KMS-11 (cell line): ENCODE measurements at regions not wholly inside any gene's neighbourhood (a gene's known extent, or its start where the extent isn't known, plus 50 kb on each side); places are given as distances from the start of the nearest gene placed in this dataset.

Experiments
- H2AFZ ChIP-seq: fragments of 200-600 bp; sonication (generic); 2 replicates; pipeline ENCODE4 v1.6.1; 2016; ENCODE audit warnings: antibody characterized with exemption, mixed run types, low read depth
- H3K27ac ChIP-seq: fragments of 200-600 bp; sonication (generic); 2 replicates; pipeline ENCODE4 v1.6.1; 2016; ENCODE audit warnings: mild to moderate bottlenecking, mixed run types
- H3K27me3 ChIP-seq: fragments of 200-600 bp; sonication (generic); 2 replicates; pipeline ENCODE4 v1.6.1; 2017; ENCODE audit warnings: mild to moderate bottlenecking, low read depth, mixed run types, moderate library complexity; ENCODE audit not compliant: insufficient read depth
- H3K36me3 ChIP-seq: fragments of 200-600 bp; sonication (generic); 2 replicates; pipeline ENCODE4 v1.6.1; 2017; ENCODE audit warnings: mild to moderate bottlenecking, mixed run types; ENCODE audit not compliant: insufficient read depth
- H3K4me1 ChIP-seq: fragments of 200-600 bp; sonication (generic); 2 replicates; pipeline ENCODE4 v1.6.1; 2016; ENCODE audit warnings: mild to moderate bottlenecking, low read depth, mixed run types; ENCODE audit not compliant: poor library complexity, severe bottlenecking
- H3K4me2 ChIP-seq: fragments of 200-600 bp; sonication (generic); 2 replicates; pipeline ENCODE4 v1.7.0; 2016; ENCODE audit warnings: mild to moderate bottlenecking, mixed run types
- H3K4me3 ChIP-seq: fragments of 200-600 bp; sonication (generic); IDR thresholded peaks from 2 replicates; pipeline ENCODE4 v1.6.1; 2017; ENCODE audit warnings: low read depth, low read length, mixed read lengths; ENCODE audit not compliant: insufficient read depth
- H3K79me2 ChIP-seq: fragments of 200-600 bp; sonication (generic); 2 replicates; pipeline ENCODE4 v1.6.1; 2016; ENCODE audit warnings: low read depth, mixed run types; ENCODE audit not compliant: insufficient read depth
- H3K9ac ChIP-seq: fragments of 200-600 bp; sonication (generic); 2 replicates; pipeline ENCODE4 v1.6.1; 2016; ENCODE audit warnings: mild to moderate bottlenecking, mixed run types
- H4K20me1 ChIP-seq: fragments of 200-600 bp; sonication (generic); 2 replicates; pipeline ENCODE4 v1.6.1; 2016; ENCODE audit warnings: mild to moderate bottlenecking, mixed run types; ENCODE audit not compliant: insufficient read depth
- TF ChIP-seq, protein P1 (sequence below): fragments of 200-600 bp; sonication (generic); conservative IDR thresholded peaks from 2 replicates; pipeline ENCODE4 v1.6.1; 2017; ENCODE audit warnings: low read depth, mild to moderate bottlenecking, antibody characterized with exemption, low read length, moderate library complexity, mixed read lengths

DNA sequence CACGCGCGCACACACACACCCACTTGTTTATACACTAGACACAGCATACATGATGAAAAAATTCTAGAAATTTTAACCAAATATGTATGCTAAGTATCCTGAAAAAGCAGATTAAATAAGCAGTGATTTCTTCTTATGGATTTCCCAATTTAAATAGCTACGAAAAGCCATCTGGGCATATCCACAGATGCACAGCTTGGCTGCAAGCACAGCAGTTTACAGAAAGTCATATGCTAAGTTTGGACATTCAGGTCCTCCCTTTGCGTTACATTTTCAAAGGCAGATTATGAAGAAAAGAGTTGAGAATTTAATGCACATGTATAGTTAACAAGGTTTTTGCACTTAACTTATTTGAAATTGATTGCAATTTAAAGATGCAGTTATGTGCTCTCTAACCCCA, 542.2 kb upstream of the EPHA5 start:
- H4K20me1 ChIP-seq = no peaks in the 10 kb centered on the region; the same call in 1 of the 2 replicates
- H3K9ac ChIP-seq = no peak overlapping the region
- TF ChIP-seq, protein P1, sequence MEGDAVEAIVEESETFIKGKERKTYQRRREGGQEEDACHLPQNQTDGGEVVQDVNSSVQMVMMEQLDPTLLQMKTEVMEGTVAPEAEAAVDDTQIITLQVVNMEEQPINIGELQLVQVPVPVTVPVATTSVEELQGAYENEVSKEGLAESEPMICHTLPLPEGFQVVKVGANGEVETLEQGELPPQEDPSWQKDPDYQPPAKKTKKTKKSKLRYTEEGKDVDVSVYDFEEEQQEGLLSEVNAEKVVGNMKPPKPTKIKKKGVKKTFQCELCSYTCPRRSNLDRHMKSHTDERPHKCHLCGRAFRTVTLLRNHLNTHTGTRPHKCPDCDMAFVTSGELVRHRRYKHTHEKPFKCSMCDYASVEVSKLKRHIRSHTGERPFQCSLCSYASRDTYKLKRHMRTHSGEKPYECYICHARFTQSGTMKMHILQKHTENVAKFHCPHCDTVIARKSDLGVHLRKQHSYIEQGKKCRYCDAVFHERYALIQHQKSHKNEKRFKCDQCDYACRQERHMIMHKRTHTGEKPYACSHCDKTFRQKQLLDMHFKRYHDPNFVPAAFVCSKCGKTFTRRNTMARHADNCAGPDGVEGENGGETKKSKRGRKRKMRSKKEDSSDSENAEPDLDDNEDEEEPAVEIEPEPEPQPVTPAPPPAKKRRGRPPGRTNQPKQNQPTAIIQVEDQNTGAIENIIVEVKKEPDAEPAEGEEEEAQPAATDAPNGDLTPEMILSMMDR = no peak
- H3K4me2 ChIP-seq = no peak overlapping the region
- H3K36me3 ChIP-seq = no peaks in the 10 kb centered on the region
- no peak overlapping the region for H3K27ac ChIP-seq
- H3K4me1 ChIP-seq = no peaks in the 10 kb centered on the region
- no peak overlapping the region for H2AFZ ChIP-seq
- H3K27me3 ChIP-seq = no peaks in the 10 kb centered on the region
- no peak overlapping the region for H3K4me3 ChIP-seq
- no peaks in the 10 kb centered on the region for H3K79me2 ChIP-seq

DNA sequence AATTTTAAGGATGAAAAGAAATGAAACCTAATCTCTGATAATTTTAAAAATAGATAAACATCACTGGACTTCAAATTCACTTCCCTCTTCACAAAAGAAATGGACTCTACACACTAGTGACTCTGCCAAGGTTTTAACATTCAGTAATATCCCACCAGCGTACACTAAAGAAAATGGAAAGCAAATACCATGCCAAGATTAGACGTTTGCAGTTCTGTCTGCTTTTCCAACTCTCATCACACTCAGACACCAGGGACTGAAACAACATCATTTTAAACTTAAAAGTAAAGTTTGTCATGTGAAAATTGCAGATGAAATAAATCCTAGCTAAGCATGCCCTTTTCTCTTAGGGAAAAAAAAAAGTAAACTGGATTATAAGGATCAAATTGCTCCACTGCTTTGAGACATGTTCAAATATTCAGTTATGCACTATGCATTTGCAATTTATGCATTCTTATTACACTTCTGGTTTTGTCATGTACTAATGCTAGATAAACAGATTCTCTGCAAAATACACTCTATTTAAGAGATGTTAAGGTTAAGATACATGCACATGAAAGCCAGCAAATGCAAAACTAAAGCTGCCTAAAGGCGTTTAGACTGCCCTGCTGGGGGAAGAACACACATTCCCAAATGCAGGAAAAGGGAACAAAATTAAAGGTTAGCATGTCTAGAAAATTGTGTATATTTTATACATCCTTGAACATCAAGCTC, 534.4 kb upstream of the EPHA5 start:
- Histone ChIP-seq H3K9ac (no peak overlapping the region), H3K4me1 (no peaks in the 10 kb centered on the region), H3K27me3 (no peaks in the 10 kb centered on the region), H2AFZ (no peak overlapping the region), H3K36me3 (no peaks in the 10 kb centered on the region), H3K27ac (no peak overlapping the region), H3K4me2 (no peak overlapping the region), H3K79me2 (no peaks in the 10 kb centered on the region), H4K20me1 (no peaks in the 10 kb centered on the region), H3K4me3 (no peak overlapping the region)
- TF ChIP-seq, protein P1 = no peak

DNA sequence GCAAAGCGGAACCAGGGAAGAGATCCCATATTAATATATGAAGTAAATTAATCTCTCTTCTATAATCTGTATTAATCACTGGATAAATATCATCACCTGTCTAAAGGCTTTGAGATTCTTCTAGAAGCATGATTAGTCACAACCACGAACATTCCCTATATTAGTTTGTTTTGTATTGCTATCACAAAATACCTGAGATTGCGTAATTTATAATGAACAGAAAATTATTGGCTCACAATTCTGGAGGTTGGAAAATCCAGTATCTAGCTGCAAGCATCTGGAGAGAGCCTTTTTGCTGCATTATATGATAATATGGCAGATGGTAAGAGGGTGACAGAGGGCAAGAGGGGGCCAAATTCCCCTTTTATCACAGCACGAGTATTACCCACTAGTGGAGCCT, 532.6 kb upstream of the EPHA5 start:
- Histone ChIP-seq H3K4me3 (no peak overlapping the region), H3K4me2 (no peak overlapping the region), H4K20me1 (no peaks in the 10 kb centered on the region), H3K27me3 (no peaks in the 10 kb centered on the region), H3K4me1 (no peaks in the 10 kb centered on the region), H2AFZ (no peak overlapping the region), H3K36me3 (no peaks in the 10 kb centered on the region), H3K27ac (no peak overlapping the region), H3K79me2 (no peaks in the 10 kb centered on the region), H3K9ac (no peak overlapping the region)
- TF ChIP-seq, protein P1 = no peak

DNA sequence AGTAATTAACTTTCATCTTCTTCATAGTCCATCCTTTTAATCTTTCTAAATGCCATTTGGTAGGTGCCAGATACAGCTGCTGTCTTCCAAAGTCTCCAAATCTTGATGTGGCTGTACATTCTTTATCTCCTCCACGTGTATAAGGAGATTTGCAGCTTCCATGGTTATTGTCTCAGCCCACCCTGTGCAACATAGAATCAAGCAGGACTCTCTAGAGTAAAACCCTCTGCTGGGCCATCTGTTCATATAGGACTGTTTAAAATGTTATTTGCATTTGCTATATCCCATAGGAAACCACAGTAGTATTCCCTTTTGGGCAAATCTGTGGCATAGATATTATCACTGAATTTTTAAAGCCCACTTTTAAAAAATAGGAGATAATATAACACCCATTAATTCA, 527.2 kb upstream of the EPHA5 start:
- no peak overlapping the region for H2AFZ ChIP-seq
- no peaks in the 10 kb centered on the region for H3K36me3 ChIP-seq
- H3K4me1 ChIP-seq = peaks cover 5% of the 10 kb centered on the region
- no peaks in the 10 kb centered on the region for H3K27me3 ChIP-seq
- no peaks in the 10 kb centered on the region for H3K79me2 ChIP-seq
- H3K27ac ChIP-seq = no peak overlapping the region
- no peak overlapping the region for H3K4me2 ChIP-seq
- no peak overlapping the region for H3K4me3 ChIP-seq
- TF ChIP-seq, protein P1 = no peak
- no peak overlapping the region for H3K9ac ChIP-seq
- no peaks in the 10 kb centered on the region for H4K20me1 ChIP-seq
